ENCODE measurements at regions not wholly inside any gene's neighbourhood (a gene's known extent, or its start where the extent isn't known, plus 50 kb on each side); places are given as distances from the start of the nearest gene placed in this dataset.
A peak's percentile ranks its signal among the peaks of the same experiment; 100 is the strongest.

- Mint-ChIP-seq H3K27ac (peak overlapping the region; percentile 23), H3K4me1 (peaks cover 2% of the 10 kb centered on the region), H3K36me3 (no peaks in the 10 kb centered on the region), H3K9me3 (no peaks in the 10 kb centered on the region), H3K4me3 (no peak overlapping the region), H3K27me3 (peaks cover 3% of the 10 kb centered on the region)
- POLR2A ChIA-PET = no interaction called here
- no peak for DNase-seq
- no peak for ATAC-seq (ENCODE audit: low read depth)
Observed at GRCh38 chr11:119873761-119874421, 144.9 kb upstream of the NECTIN1 start.

- ATAC-seq (ENCODE audit: low read depth) = no peak
- Mint-ChIP-seq H3K36me3 (no peaks in the 10 kb centered on the region), H3K4me3 (no peak overlapping the region)
Observed at GRCh38 chr11:119872611-119873310, 143.8 kb upstream of the NECTIN1 start.

DNA sequence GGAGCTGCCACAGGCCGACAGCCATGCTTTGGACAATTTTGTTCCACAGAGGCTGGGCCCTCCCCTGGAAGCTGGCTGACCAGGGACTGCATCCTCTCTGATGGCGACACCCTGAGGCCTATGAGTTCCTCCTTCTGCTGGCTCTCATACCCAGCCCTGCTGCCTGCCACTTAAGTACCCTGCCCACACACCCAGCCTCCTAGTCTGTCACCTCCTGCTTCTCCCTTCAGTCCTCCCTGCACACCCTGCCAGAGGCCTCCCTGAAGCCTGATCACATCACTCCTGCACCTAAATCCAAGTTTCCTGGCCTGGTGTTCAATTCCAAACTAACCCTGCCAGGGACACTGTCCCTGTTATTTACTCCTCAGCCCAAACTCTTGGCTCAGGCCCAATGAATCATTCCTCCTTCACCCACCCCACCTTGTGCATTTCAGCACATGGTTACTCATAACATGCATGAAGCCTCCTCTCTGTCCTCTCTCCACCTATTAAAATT, 136.7 kb upstream of the NECTIN1 start:
- Mint-ChIP-seq H3K4me3 (no peak overlapping the region), H3K27me3 (peaks cover 10% of the 10 kb centered on the region), H3K36me3 (no peaks in the 10 kb centered on the region), H3K9me3 (no peaks in the 10 kb centered on the region), H3K27ac (no peak overlapping the region), H3K4me1 (no peaks in the 10 kb centered on the region)
- POLR2A ChIA-PET = no interaction called here
- ATAC-seq (ENCODE audit: low read depth) (no peak), DNase-seq (no peak)

More at GRCh38 chr11:119872611-119873310, 143.8 kb upstream of the NECTIN1 start:
- no peak for DNase-seq
- H3K27ac Mint-ChIP-seq = no peak overlapping the region
- peaks cover 6% of the 10 kb centered on the region for H3K27me3 Mint-ChIP-seq
- no peaks in the 10 kb centered on the region for H3K9me3 Mint-ChIP-seq
- H3K4me1 Mint-ChIP-seq = peaks cover 2% of the 10 kb centered on the region
- POLR2A ChIA-PET = no interaction called here

GRCh38 chr11:119864836-119865235, 135.8 kb upstream of the NECTIN1 start:
- Mint-ChIP-seq H3K4me1 (no peaks in the 10 kb centered on the region), H3K4me3 (no peak overlapping the region), H3K27ac (no peak overlapping the region), H3K9me3 (no peaks in the 10 kb centered on the region), H3K36me3 (no peaks in the 10 kb centered on the region), H3K27me3 (peaks cover 14% of the 10 kb centered on the region)
- ATAC-seq (ENCODE audit: low read depth) = no peak
- no peak for DNase-seq
- POLR2A ChIA-PET = no interaction called here

- H3K9me3 Mint-ChIP-seq = no peaks in the 10 kb centered on the region
- H3K27me3 Mint-ChIP-seq = peaks cover 17% of the 10 kb centered on the region
- H3K4me3 Mint-ChIP-seq = no peak overlapping the region
- no peaks in the 10 kb centered on the region for H3K36me3 Mint-ChIP-seq
- DNase-seq (no peak), ATAC-seq (ENCODE audit: low read depth) (no peak)
- no peak overlapping the region for H3K27ac Mint-ChIP-seq
- POLR2A ChIA-PET = no interaction called here
- no peaks in the 10 kb centered on the region for H3K4me1 Mint-ChIP-seq
Observed at GRCh38 chr11:119863851-119864601, 135.0 kb upstream of the NECTIN1 start.

DNA sequence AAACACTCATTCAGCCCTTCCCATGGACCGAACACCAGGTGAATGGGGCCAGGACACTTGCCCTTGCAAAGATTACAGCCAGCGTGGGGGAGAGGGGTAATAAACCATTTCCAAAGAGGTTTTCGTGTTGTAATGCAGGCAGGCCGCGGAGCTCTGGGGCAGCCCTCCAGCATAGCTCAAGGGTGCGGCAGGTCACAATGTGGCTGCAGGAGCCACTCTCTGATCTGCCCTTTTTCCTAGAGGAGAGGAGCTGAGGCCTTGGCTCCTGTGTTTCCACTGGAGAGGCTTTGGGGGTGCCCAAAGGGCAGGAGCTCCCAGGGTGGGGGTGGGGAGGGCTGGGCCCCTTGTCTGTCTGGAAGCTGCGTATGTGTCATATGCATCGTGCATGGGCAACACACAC, 134.2 kb upstream of the NECTIN1 start:
- H3K9me3 Mint-ChIP-seq = no peaks in the 10 kb centered on the region
- ATAC-seq (ENCODE audit: low read depth) (no peak), DNase-seq (no peak)
- no peaks in the 10 kb centered on the region for H3K36me3 Mint-ChIP-seq
- peaks cover 18% of the 10 kb centered on the region for H3K27me3 Mint-ChIP-seq
- POLR2A ChIA-PET = no interaction called here
- H3K4me1 Mint-ChIP-seq = no peaks in the 10 kb centered on the region
- no peak overlapping the region for H3K4me3 Mint-ChIP-seq
- no peak overlapping the region for H3K27ac Mint-ChIP-seq

- POLR2A ChIA-PET = no interaction called here
- H3K9me3 Mint-ChIP-seq = no peaks in the 10 kb centered on the region
- peaks cover 17% of the 10 kb centered on the region for H3K27me3 Mint-ChIP-seq
- H3K4me1 Mint-ChIP-seq = no peaks in the 10 kb centered on the region
- H3K36me3 Mint-ChIP-seq = no peaks in the 10 kb centered on the region
- no peak overlapping the region for H3K4me3 Mint-ChIP-seq
- DNase-seq (no peak), ATAC-seq (ENCODE audit: low read depth) (no peak)
- no peak overlapping the region for H3K27ac Mint-ChIP-seq
Observed at GRCh38 chr11:119861160-119861559, 132.2 kb upstream of the NECTIN1 start.

- Mint-ChIP-seq H3K9me3 (no peaks in the 10 kb centered on the region), H3K4me1 (no peaks in the 10 kb centered on the region), H3K27me3 (peaks cover 15% of the 10 kb centered on the region), H3K4me3 (no peak overlapping the region), H3K27ac (no peak overlapping the region), H3K36me3 (no peaks in the 10 kb centered on the region)
- ATAC-seq (ENCODE audit: low read depth) = no peak
- POLR2A ChIA-PET = no interaction called here
- DNase-seq = no peak
Observed at GRCh38 chr11:119860561-119861094, 131.6 kb upstream of the NECTIN1 start.

GRCh38 chr11:119859684-119860083, 130.7 kb upstream of the NECTIN1 start:
- Mint-ChIP-seq H3K27ac (no peak overlapping the region), H3K9me3 (no peaks in the 10 kb centered on the region), H3K4me1 (no peaks in the 10 kb centered on the region), H3K27me3 (peaks cover 15% of the 10 kb centered on the region), H3K36me3 (no peaks in the 10 kb centered on the region), H3K4me3 (no peak overlapping the region)
- DNase-seq (no peak), ATAC-seq (ENCODE audit: low read depth) (no peak)
- POLR2A ChIA-PET = no interaction called here

DNA sequence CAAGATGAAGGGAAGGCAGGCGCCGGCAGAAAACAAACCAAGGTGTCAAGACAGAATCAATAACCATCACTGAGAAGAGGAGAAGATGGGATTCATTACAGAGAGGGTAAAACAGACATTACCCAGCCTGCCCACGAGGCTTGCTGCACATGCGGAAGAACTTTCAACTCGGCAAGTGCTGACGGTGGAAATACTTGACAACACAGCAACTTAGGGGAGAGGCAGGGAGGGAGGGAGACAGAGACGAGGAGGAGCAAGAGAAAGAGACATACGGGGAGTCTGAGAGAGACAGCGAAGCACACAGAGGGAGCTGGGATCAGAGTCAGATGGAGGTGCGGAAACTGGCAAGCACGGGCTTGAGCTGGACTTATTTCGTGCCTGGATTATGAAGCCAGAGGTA, 129.3 kb upstream of the NECTIN1 start:
- no peaks in the 10 kb centered on the region for H3K36me3 Mint-ChIP-seq
- ATAC-seq (ENCODE audit: low read depth) = no peak
- H3K27ac Mint-ChIP-seq = no peak overlapping the region
- POLR2A ChIA-PET = no interaction called here
- no peak for DNase-seq
- H3K27me3 Mint-ChIP-seq = peaks cover 15% of the 10 kb centered on the region
- no peaks in the 10 kb centered on the region for H3K9me3 Mint-ChIP-seq
- H3K4me3 Mint-ChIP-seq = no peak overlapping the region
- H3K4me1 Mint-ChIP-seq = no peaks in the 10 kb centered on the region

DNA sequence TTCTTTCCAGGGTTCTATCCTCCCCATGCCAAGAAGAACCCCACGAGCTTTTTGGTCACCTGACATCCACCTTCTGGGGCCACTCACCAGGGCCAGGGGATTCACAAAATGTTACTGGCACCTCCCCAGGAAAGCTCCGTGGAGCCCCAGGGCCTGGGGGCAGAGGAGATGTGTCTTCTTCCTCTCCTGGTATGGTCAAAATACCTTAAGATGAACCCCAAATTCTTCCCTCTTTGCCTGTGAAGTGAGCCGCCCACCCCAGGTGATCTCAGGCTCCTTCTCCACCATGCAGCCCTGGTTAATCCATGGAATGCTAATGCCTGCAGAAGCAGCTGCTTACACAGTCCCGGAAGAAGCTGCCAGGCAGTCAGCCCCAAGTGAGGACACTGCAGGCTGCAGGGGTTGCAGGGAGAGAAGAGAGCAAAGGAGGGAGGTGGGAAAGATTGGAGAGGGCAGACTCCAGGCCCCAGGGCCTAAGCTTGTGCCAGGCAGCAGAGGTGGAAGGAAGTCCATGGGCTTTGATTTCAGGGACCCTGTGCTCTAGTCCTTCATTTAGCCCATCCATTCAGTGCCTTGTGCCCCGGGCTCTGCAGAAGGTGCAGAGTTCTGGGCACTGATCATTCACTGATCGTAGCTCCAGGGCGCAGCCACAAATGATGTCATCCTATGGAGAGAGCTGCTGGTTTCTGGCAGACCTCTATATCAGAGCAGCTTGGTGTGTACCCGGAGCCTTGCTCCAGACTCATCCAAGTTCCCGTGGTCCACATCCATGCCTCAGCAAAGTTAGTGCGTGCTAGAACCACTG, 127.9 kb upstream of the NECTIN1 start:
- H3K27ac Mint-ChIP-seq = no peak overlapping the region
- no peak for DNase-seq
- ATAC-seq (ENCODE audit: low read depth) = no peak
- H3K36me3 Mint-ChIP-seq = no peaks in the 10 kb centered on the region
- H3K9me3 Mint-ChIP-seq = no peaks in the 10 kb centered on the region
- POLR2A ChIA-PET = no interaction called here
- no peaks in the 10 kb centered on the region for H3K4me1 Mint-ChIP-seq
- H3K27me3 Mint-ChIP-seq = peaks cover 15% of the 10 kb centered on the region
- no peak overlapping the region for H3K4me3 Mint-ChIP-seq

GRCh38 chr11:119855066-119855465, 126.1 kb upstream of the NECTIN1 start:
- Mint-ChIP-seq H3K27me3 (peaks cover 9% of the 10 kb centered on the region), H3K36me3 (no peaks in the 10 kb centered on the region), H3K27ac (no peak overlapping the region), H3K9me3 (no peaks in the 10 kb centered on the region), H3K4me3 (no peak overlapping the region), H3K4me1 (no peaks in the 10 kb centered on the region)
- DNase-seq (no peak), ATAC-seq (ENCODE audit: low read depth) (no peak)
- POLR2A ChIA-PET = no interaction called here

- POLR2A ChIA-PET = no interaction called here
- Mint-ChIP-seq H3K27me3 (peaks cover 7% of the 10 kb centered on the region), H3K4me3 (no peak overlapping the region), H3K9me3 (no peaks in the 10 kb centered on the region), H3K27ac (no peak overlapping the region), H3K4me1 (no peaks in the 10 kb centered on the region), H3K36me3 (no peaks in the 10 kb centered on the region)
- ATAC-seq (ENCODE audit: low read depth) = no peak
- DNase-seq = no peak
Observed at GRCh38 chr11:119854521-119854920, 125.5 kb upstream of the NECTIN1 start.
